Stimulated activated naive CD4-positive, alpha-beta T cell treated with Interleukin-2 at 50 U/mL for 16 hours (primary cell): ENCODE measurements at regions not wholly inside any gene's neighbourhood (a gene's known extent, or its start where the extent isn't known, plus 50 kb on each side); places are given as distances from the start of the nearest gene placed in this dataset.

Source experiments
- DNase-seq: peaks from one replicate; lab custom pipeline; 2025; lab: John Stamatoyannopoulos, UW

GRCh38 chr18:76685860-76686259, 136.5 kb upstream of the ZNF236 start:
- DNase-seq = no peak

GRCh38 chr18:76685402-76685801, 137.0 kb upstream of the ZNF236 start:
- no peak for DNase-seq

GRCh38 chr18:76684265-76684664, 138.1 kb upstream of the ZNF236 start:
- DNase-seq = no peak

GRCh38 chr18:76679945-76680344, 142.4 kb upstream of the ZNF236 start:
- no peak for DNase-seq

- DNase-seq = no peak
Measured at GRCh38 chr18:76679259-76679658, 143.1 kb upstream of the ZNF236 start.

- DNase-seq = no peak
Measured at GRCh38 chr18:76678248-76678647, 144.1 kb upstream of the ZNF236 start.

GRCh38 chr18:76674596-76674995, 147.8 kb upstream of the ZNF236 start:
- DNase-seq = no peak

- DNase-seq = no peak
Measured at GRCh38 chr18:76673281-76674185, 148.8 kb upstream of the ZNF236 start.

- DNase-seq = no peak
Measured at GRCh38 chr18:76672627-76673026, 149.7 kb upstream of the ZNF236 start.

GRCh38 chr18:76670564-76671288, 151.6 kb upstream of the ZNF236 start:
- DNase-seq = no peak

GRCh38 chr18:76668546-76668945, 153.8 kb upstream of the ZNF236 start:
- DNase-seq = no peak

GRCh38 chr18:76668119-76668518, 154.2 kb upstream of the ZNF236 start:
- no peak for DNase-seq

- no peak for DNase-seq
Measured at GRCh38 chr18:76667603-76668002, 154.8 kb upstream of the ZNF236 start.

- no peak for DNase-seq
Measured at GRCh38 chr18:76662626-76663025, 159.7 kb upstream of the ZNF236 start.

GRCh38 chr18:76660571-76661192, 161.7 kb upstream of the ZNF236 start:
- no peak for DNase-seq

GRCh38 chr18:76658627-76659026, 163.6 kb upstream of the ZNF516 start:
- DNase-seq = peak; percentile 7

GRCh38 chr18:76657911-76658470, 162.9 kb upstream of the ZNF516 start:
- no peak for DNase-seq

GRCh38 chr18:76656925-76657827, 162.1 kb upstream of the ZNF516 start:
- DNase-seq = no peak

GRCh38 chr18:76654577-76654976, 159.5 kb upstream of the ZNF516 start:
- no peak for DNase-seq

- no peak for DNase-seq
Measured at GRCh38 chr18:76647322-76647721, 152.3 kb upstream of the ZNF516 start.

- DNase-seq = no peak
Measured at GRCh38 chr18:76644580-76644979, 149.5 kb upstream of the ZNF516 start.
